ENCODE measurements at regions not wholly inside any gene's neighbourhood (a gene's known extent, or its start where the extent isn't known, plus 50 kb on each side); places are given as distances from the start of the nearest gene placed in this dataset.

DNA sequence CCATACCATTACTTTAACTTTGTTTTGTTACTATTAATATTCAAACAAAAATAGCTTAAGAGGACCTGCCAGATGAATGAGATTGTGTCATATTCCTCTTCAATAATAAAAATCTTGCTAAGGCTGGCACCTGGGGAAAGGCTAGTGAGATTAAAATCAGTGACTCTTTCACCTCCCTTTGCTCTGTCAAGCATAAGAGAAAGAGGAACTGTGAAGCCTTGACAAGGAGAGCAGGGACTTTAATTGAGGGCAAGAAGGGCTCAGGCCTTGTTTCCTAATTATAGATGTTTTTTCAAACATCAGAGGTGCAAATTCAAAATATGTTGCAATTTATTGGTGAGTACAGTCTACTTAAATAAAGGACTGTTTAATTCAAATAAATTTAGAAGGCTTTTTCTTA lies 91.7 kb downstream of the SPATA31D1 start:
- no peak overlapping the region for H3K9ac ChIP-seq (ENCODE audit: extremely low read depth, insufficient read length, low read length)
- no peak overlapping the region for H3T11ph ChIP-seq (ENCODE audit: low read length)
- no peak overlapping the region for H4K91ac ChIP-seq (ENCODE audit: insufficient read length, low read depth, low read length)
- Mint-ChIP-seq H3K9me3 (peaks cover 0 to 7% of the 10 kb centered on the region in 2 experiments; a peak in 1 of 5 replicates), H3K27me3 (ENCODE audit: low read depth) (no peaks in the 10 kb centered on the region), H3K4me1 (peaks cover 10 to 11% of the 10 kb centered on the region in 2 experiments), H3K36me3 (ENCODE audit: insufficient read depth in 1 of 3, low read depth in 3 of 3) (no peaks in the 10 kb centered on the region), H3K4me3 (no peak overlapping the region), H3K27ac (no peak overlapping the region)
- no peak for DNase-seq
- H3K27me3 ChIP-seq (ENCODE audit: insufficient read depth, low read length), result no peaks in the 10 kb centered on the region
- H3K4ac ChIP-seq (ENCODE audit: low read depth, low read length), result no peak overlapping the region
- H3K4me1 ChIP-seq (ENCODE audit: insufficient read depth, low read length), result no peaks in the 10 kb centered on the region
- H3K9me3 ChIP-seq (ENCODE audit: control insufficient read depth, low read depth, low read length), result no peaks in the 10 kb centered on the region
- no peak overlapping the region for H2AK5ac ChIP-seq (ENCODE audit: insufficient read length, low read length)
- no peak overlapping the region for H3K18ac ChIP-seq (ENCODE audit: insufficient read length, low read depth, low read length)
- no peak overlapping the region for H3K4me2 ChIP-seq (ENCODE audit: insufficient read depth, insufficient read length, low read length)
- H4K8ac ChIP-seq (replicated peaks; ENCODE audit: insufficient read length, low read depth, low read length), result no peak overlapping the region
- no peak overlapping the region for H3K56ac ChIP-seq (ENCODE audit: insufficient read length, low read depth, low read length)
- no peaks in the 10 kb centered on the region for H4K20me1 ChIP-seq (ENCODE audit: control insufficient read depth, insufficient read depth, insufficient read length)
- no peak overlapping the region for H2BK12ac ChIP-seq (ENCODE audit: insufficient read length, low read depth, low read length)
- H3K27ac ChIP-seq (ENCODE audit: insufficient read length, low read depth, low read length), result no peak overlapping the region
- H4K5ac ChIP-seq (ENCODE audit: insufficient read length, low read depth, low read length), result no peak overlapping the region
- no peak overlapping the region for H2BK15ac ChIP-seq (ENCODE audit: low read depth, low read length)
- TF ChIP-seq, protein P1, sequence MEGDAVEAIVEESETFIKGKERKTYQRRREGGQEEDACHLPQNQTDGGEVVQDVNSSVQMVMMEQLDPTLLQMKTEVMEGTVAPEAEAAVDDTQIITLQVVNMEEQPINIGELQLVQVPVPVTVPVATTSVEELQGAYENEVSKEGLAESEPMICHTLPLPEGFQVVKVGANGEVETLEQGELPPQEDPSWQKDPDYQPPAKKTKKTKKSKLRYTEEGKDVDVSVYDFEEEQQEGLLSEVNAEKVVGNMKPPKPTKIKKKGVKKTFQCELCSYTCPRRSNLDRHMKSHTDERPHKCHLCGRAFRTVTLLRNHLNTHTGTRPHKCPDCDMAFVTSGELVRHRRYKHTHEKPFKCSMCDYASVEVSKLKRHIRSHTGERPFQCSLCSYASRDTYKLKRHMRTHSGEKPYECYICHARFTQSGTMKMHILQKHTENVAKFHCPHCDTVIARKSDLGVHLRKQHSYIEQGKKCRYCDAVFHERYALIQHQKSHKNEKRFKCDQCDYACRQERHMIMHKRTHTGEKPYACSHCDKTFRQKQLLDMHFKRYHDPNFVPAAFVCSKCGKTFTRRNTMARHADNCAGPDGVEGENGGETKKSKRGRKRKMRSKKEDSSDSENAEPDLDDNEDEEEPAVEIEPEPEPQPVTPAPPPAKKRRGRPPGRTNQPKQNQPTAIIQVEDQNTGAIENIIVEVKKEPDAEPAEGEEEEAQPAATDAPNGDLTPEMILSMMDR (conservative IDR thresholded peaks at IDR 0.05), result no peak
- no peaks in the 10 kb centered on the region for H3K79me2 ChIP-seq (ENCODE audit: insufficient read depth, low read length)
- no peak overlapping the region for H2BK5ac ChIP-seq (ENCODE audit: insufficient read length, low read length)
- no peak overlapping the region for H3K14ac ChIP-seq (ENCODE audit: insufficient read depth, low read length)
- no peak overlapping the region for H2AFZ ChIP-seq (ENCODE audit: low read length)
- H2BK20ac ChIP-seq (ENCODE audit: low read depth, low read length, poor library complexity, severe bottlenecking), result no peak overlapping the region
- no peak overlapping the region for H2BK120ac ChIP-seq (ENCODE audit: low read depth, low read length, poor library complexity, severe bottlenecking)
- no peak overlapping the region for H3K23ac ChIP-seq (ENCODE audit: insufficient read length, low read depth, low read length)
- no peaks in the 10 kb centered on the region for H3K79me1 ChIP-seq (ENCODE audit: insufficient read depth, low read depth, low read length, poor library complexity, severe bottlenecking)
- no peaks in the 10 kb centered on the region for H3K23me2 ChIP-seq (ENCODE audit: insufficient read length, low read depth, low read length, poor library complexity, severe bottlenecking)
